ENCODE measurements at regions not wholly inside any gene's neighbourhood (a gene's known extent, or its start where the extent isn't known, plus 50 kb on each side); places are given as distances from the start of the nearest gene placed in this dataset.

DNA sequence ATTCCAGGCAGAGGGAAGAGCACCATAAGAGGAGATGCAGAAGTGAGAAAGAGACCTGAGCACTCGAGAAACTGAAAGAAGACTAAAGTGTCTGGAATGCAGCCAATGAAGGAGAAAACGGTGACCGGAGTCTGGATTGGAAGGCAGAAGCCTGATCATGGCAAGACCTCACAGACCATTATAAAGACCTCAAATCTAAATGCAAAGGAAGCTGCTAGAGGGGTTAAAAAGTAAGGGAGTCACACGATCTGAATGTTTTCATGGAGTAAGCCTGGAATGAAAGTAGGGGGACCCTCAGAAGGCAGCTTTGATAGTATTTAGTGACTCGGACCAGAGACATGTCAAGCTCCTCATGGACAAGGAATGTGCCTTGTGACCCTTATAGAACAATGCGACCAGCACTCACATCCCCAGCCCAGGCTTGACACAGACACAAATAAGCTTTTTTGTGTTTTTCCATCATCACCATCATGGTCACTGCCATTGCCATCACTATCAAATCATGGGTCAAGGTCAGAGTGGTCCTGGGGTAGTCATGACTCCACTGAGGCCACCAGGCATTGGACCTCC is 183.6 kb downstream of the SEC16B start:
- Histone ChIP-seq H3K4me2 (no peak overlapping the region), H3F3A (ENCODE audit: insufficient read depth, low read depth) (no peaks in the 10 kb centered on the region), H2AFZ (no peak overlapping the region), H3K36me3 (ENCODE audit: low read depth) (no peaks in the 10 kb centered on the region), H3K4me3 (no peak overlapping the region), H3K27me3 (ENCODE audit: insufficient read depth, low read depth) (peaks cover 39% of the 10 kb centered on the region), H3K27ac (no peak overlapping the region), H3K4me1 (replicated peaks; ENCODE audit: insufficient read depth) (no peaks in the 10 kb centered on the region), H3K9me2 (ENCODE audit: insufficient read depth) (no peaks in the 10 kb centered on the region), H3K9me3 (ENCODE audit: insufficient read depth, low read depth) (no peaks in the 10 kb centered on the region), H4K20me1 (ENCODE audit: insufficient read depth) (no peaks in the 10 kb centered on the region), H3K79me2 (ENCODE audit: low read depth) (no peaks in the 10 kb centered on the region)
- ChIA-PET POLR2A (ENCODE audit: unreplicated experiment) (no interaction called here), CTCF (no interaction called here)
- DNase-seq = no peak
- TF ChIP-seq, protein P1, sequence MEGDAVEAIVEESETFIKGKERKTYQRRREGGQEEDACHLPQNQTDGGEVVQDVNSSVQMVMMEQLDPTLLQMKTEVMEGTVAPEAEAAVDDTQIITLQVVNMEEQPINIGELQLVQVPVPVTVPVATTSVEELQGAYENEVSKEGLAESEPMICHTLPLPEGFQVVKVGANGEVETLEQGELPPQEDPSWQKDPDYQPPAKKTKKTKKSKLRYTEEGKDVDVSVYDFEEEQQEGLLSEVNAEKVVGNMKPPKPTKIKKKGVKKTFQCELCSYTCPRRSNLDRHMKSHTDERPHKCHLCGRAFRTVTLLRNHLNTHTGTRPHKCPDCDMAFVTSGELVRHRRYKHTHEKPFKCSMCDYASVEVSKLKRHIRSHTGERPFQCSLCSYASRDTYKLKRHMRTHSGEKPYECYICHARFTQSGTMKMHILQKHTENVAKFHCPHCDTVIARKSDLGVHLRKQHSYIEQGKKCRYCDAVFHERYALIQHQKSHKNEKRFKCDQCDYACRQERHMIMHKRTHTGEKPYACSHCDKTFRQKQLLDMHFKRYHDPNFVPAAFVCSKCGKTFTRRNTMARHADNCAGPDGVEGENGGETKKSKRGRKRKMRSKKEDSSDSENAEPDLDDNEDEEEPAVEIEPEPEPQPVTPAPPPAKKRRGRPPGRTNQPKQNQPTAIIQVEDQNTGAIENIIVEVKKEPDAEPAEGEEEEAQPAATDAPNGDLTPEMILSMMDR (conservative IDR thresholded peaks at IDR 0.05) = no peak
- no peak for TF ChIP-seq EZH2 (IDR thresholded peaks at IDR 0.05; ENCODE audit: low read depth)
- intact Hi-C loops (cut with micrococcal nuclease; ENCODE audit: unreplicated experiment) = loop anchor here (10.0 kb wide), 1 partner anchor 159 kb away; no protein-coding TSS in a partner anchor
- no TSS peak for BruUV-seq (replicated peaks)

DNA sequence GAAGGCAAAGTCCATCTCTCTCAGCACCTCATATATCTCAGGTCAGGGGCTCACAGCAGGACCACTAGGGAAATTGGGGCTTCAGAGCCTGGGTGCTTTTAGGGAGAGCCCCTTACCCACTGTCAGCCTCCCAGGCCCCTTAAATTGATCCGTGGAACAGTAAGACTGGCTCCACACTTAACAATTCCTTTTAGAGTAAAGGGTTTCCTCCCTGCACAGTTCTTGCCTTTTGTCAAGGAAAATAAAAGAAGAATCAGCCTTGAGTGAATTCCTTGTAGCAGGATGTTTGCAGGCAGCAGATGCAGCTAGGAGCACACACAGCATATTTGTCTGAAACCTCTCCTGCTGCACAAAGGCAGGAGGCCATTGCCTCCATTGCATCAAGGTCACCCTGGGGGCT is 184.9 kb downstream of the SEC16B start:
- H3K79me2 ChIP-seq (ENCODE audit: low read depth) = no peaks in the 10 kb centered on the region
- H3K9me3 ChIP-seq (ENCODE audit: insufficient read depth, low read depth) = no peaks in the 10 kb centered on the region
- no TSS peak for BruUV-seq (replicated peaks)
- no peak overlapping the region for H3K4me2 ChIP-seq
- intact Hi-C loops (cut with micrococcal nuclease; ENCODE audit: unreplicated experiment) = loop anchor here (5.0 to 10.0 kb wide), 2 partner anchors 160 to 888 kb away; no protein-coding TSS in a partner anchor
- H4K20me1 ChIP-seq (ENCODE audit: insufficient read depth) = no peaks in the 10 kb centered on the region
- CTCF ChIA-PET = no interaction called here
- H3F3A ChIP-seq (ENCODE audit: insufficient read depth, low read depth) = no peaks in the 10 kb centered on the region
- TF ChIP-seq, protein P1 (conservative IDR thresholded peaks at IDR 0.05) = no peak
- TF ChIP-seq EZH2 (IDR thresholded peaks at IDR 0.05; ENCODE audit: low read depth) = no peak
- no peaks in the 10 kb centered on the region for H3K36me3 ChIP-seq (ENCODE audit: low read depth)
- no peak overlapping the region for H2AFZ ChIP-seq
- no peak for DNase-seq
- no peaks in the 10 kb centered on the region for H3K4me1 ChIP-seq (replicated peaks; ENCODE audit: insufficient read depth)
- H3K9me2 ChIP-seq (ENCODE audit: insufficient read depth) = no peaks in the 10 kb centered on the region
- no peak overlapping the region for H3K27ac ChIP-seq
- H3K4me3 ChIP-seq = no peak overlapping the region
- peaks cover 35% of the 10 kb centered on the region for H3K27me3 ChIP-seq (ENCODE audit: insufficient read depth, low read depth)
- POLR2A ChIA-PET (ENCODE audit: unreplicated experiment) = no interaction called here

DNA sequence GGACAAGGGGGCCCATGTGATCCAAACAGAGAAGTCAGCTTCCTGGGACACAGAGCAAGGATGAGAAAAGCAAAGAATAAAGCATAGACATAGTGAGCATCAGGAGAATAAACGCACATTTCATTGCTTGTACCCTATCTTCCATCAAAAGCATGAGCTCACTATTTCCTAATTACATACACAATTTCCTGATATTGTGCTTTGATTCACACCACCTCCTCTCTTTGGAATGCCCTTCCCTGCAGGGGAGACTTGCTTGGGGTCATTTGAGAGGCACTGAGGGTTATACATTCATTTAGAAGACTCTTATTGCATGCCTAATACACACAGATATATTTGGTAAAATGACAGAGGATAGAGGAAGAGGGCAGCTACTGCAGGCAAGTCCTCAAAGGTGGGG is 185.4 kb downstream of the SEC16B start:
- no peaks in the 10 kb centered on the region for H3K36me3 ChIP-seq (ENCODE audit: low read depth)
- no peaks in the 10 kb centered on the region for H3K9me3 ChIP-seq (ENCODE audit: insufficient read depth, low read depth)
- TF ChIP-seq EZH2 (IDR thresholded peaks at IDR 0.05; ENCODE audit: low read depth) = no peak
- TF ChIP-seq, protein P1 (conservative IDR thresholded peaks at IDR 0.05) = no peak
- intact Hi-C loops (cut with micrococcal nuclease; ENCODE audit: unreplicated experiment) = loop anchor here (5.0 to 10.0 kb wide), 2 partner anchors 160 to 887 kb away; no protein-coding TSS in a partner anchor
- no peaks in the 10 kb centered on the region for H4K20me1 ChIP-seq (ENCODE audit: insufficient read depth)
- H2AFZ ChIP-seq = no peak overlapping the region
- ChIA-PET POLR2A (ENCODE audit: unreplicated experiment) (no interaction called here), CTCF (no interaction called here)
- H3K4me2 ChIP-seq = no peak overlapping the region
- no peaks in the 10 kb centered on the region for H3F3A ChIP-seq (ENCODE audit: insufficient read depth, low read depth)
- peaks cover 35% of the 10 kb centered on the region for H3K27me3 ChIP-seq (ENCODE audit: insufficient read depth, low read depth)
- no peaks in the 10 kb centered on the region for H3K79me2 ChIP-seq (ENCODE audit: low read depth)
- no peak overlapping the region for H3K27ac ChIP-seq
- no peaks in the 10 kb centered on the region for H3K4me1 ChIP-seq (replicated peaks; ENCODE audit: insufficient read depth)
- no TSS peak for BruUV-seq (replicated peaks)
- no peak for DNase-seq
- H3K4me3 ChIP-seq = no peak overlapping the region
- no peaks in the 10 kb centered on the region for H3K9me2 ChIP-seq (ENCODE audit: insufficient read depth)

All from PC-9 (cell line).